ENCODE measurements at regions not wholly inside any gene's neighbourhood (a gene's known extent, or its start where the extent isn't known, plus 50 kb on each side); places are given as distances from the start of the nearest gene placed in this dataset.

DNA sequence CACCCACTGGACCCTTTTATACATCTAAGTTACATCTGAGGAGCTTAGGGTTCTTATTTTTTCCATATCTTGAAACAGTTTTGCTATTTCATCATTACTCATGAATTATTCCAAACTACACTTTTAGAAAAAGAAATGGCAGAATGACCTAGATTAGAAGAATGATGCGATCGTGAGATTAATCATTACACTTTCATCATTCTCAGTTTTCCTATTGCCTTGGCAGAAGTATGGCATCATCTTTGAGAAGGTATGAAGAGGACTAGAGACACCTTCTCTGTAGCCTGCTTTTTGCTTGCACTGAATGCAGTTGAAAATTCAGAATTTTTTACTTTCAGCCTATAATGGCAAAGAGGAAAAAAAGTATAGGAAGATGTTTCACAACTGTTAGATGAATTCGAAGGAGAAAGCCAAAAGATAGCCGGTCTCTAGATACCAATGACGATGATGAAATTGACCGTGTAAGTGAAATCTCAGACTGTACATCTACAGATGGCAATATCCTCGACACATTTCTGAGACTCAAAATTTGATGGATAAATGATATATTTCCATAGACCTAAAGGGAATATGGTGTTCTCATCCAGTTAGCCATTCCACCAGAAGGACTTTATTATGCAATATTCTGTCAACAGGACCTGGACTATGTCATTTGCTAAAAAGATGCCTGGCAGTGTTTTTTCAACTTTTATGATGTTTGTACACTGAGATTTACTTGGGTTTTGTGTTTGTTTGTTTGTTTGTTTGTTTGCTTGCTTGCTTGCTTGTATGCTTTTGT, 191.8 kb downstream of the TOMM20 start:
- TF ChIP-seq, protein P1, sequence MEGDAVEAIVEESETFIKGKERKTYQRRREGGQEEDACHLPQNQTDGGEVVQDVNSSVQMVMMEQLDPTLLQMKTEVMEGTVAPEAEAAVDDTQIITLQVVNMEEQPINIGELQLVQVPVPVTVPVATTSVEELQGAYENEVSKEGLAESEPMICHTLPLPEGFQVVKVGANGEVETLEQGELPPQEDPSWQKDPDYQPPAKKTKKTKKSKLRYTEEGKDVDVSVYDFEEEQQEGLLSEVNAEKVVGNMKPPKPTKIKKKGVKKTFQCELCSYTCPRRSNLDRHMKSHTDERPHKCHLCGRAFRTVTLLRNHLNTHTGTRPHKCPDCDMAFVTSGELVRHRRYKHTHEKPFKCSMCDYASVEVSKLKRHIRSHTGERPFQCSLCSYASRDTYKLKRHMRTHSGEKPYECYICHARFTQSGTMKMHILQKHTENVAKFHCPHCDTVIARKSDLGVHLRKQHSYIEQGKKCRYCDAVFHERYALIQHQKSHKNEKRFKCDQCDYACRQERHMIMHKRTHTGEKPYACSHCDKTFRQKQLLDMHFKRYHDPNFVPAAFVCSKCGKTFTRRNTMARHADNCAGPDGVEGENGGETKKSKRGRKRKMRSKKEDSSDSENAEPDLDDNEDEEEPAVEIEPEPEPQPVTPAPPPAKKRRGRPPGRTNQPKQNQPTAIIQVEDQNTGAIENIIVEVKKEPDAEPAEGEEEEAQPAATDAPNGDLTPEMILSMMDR (IDR thresholded peaks at IDR 0.05), result no peak
- no peak for TF ChIP-seq POLR2A (IDR thresholded peaks at IDR 0.05)
